LNCaP clone FGC (cell line): ENCODE measurements at regions not wholly inside any gene's neighbourhood (a gene's known extent, or its start where the extent isn't known, plus 50 kb on each side); places are given as distances from the start of the nearest gene placed in this dataset.

Experiments
- DNase-seq: peaks from one replicate; pipeline ENCODE4 v3.0.0-alpha.2; 2011; ENCODE audit warnings: low read depth
- H3K4me3 ChIP-seq: 2 replicates; pipeline ENCODE4 v1.5.1; 2011; ENCODE audit warnings: mild to moderate bottlenecking, low read depth, low read length, control low read depth
- CTCF ChIP-seq: IDR thresholded peaks from 2 replicates; pipeline ENCODE4 v1.5.1; 2012; ENCODE audit warnings: mild to moderate bottlenecking; ENCODE audit not compliant: control insufficient read depth, insufficient read depth; ENCODE audit errors: extremely low read depth

- H3K4me3 ChIP-seq, result no peak overlapping the region
- TF ChIP-seq CTCF, result no peak
- DNase-seq, result no peak
Measured at GRCh38 chr9:86470326-86470725, 116.1 kb upstream of the TUT7 start.

GRCh38 chr9:86469476-86470250 is 115.5 kb upstream of the TUT7 start:
- no peak for TF ChIP-seq CTCF
- H3K4me3 ChIP-seq, result no peak overlapping the region
- DNase-seq, result no peak

GRCh38 chr9:86464242-86464641 is 110.0 kb upstream of the TUT7 start:
- no peak overlapping the region for H3K4me3 ChIP-seq
- no peak for DNase-seq

GRCh38 chr9:86460216-86461002 is 106.2 kb upstream of the TUT7 start:
- TF ChIP-seq CTCF, result no peak
- H3K4me3 ChIP-seq, result no peak overlapping the region
- DNase-seq, result no peak

More at GRCh38 chr9:86464242-86464641, 110.0 kb upstream of the TUT7 start:
- no peak for TF ChIP-seq CTCF

- DNase-seq, result no peak
- TF ChIP-seq CTCF, result no peak
- no peak overlapping the region for H3K4me3 ChIP-seq
Measured at GRCh38 chr9:86459599-86460155, 105.5 kb upstream of the TUT7 start.

GRCh38 chr9:86459191-86459590 is 105.0 kb upstream of the TUT7 start:
- H3K4me3 ChIP-seq, result no peak overlapping the region
- no peak for TF ChIP-seq CTCF

More at GRCh38 chr9:86459191-86459590, 105.0 kb upstream of the TUT7 start:
- no peak for DNase-seq
